CD14-positive monocyte (primary cell): ENCODE measurements at regions not wholly inside any gene's neighbourhood (a gene's known extent, or its start where the extent isn't known, plus 50 kb on each side); places are given as distances from the start of the nearest gene placed in this dataset.

ENCODE experiments used
- DNase-seq, 3 donors: peaks; one replicate each; pipeline ENCODE4 v3.0.0-alpha.2; 2011 to 2022
- H2AFZ ChIP-seq: 2 replicates; pipeline ENCODE4 v1.6.0; 2012; ENCODE audit warnings: mild to moderate bottlenecking, low read depth, low read length, inconsistent platforms; ENCODE audit not compliant: insufficient read depth, poor library complexity, severe bottlenecking
- H3K27ac ChIP-seq, 2 donors: 1 replicate in 1 of 2; 2 replicates in 1 of 2; pipeline ENCODE4 v1.5.1; 2012 to 2013; ENCODE audit warnings: low read length in 2 of 2, control low read depth in 1 of 2, inconsistent platforms in 1 of 2, low read depth in 1 of 2, mild to moderate bottlenecking in 1 of 2
- H3K27me3 ChIP-seq, 2 donors: one replicate each; pipeline versions ENCODE4 v1.6.0 to v1.6.1; 2011 to 2013; ENCODE audit warnings: low read length in 2 of 2; ENCODE audit not compliant: control insufficient read depth in 2 of 2, insufficient read depth in 2 of 2
- H3K36me3 ChIP-seq, 2 donors: replicated peaks in 1 of 2; 1 replicate in 1 of 2; 2 replicates in 1 of 2; pipeline versions ENCODE4 v1.5.1 to v1.6.1; 2012 to 2013; ENCODE audit warnings: low read length in 2 of 2, control low read depth in 1 of 2, inconsistent platforms in 1 of 2, mild to moderate bottlenecking in 1 of 2; ENCODE audit not compliant: insufficient read depth in 2 of 2, control insufficient read depth in 1 of 2
- H3K4me1 ChIP-seq, 2 donors: 1 replicate in 1 of 2; 2 replicates in 1 of 2; pipeline versions ENCODE4 v1.5.1 to v1.6.1; 2012 to 2013; ENCODE audit warnings: low read length in 2 of 2, control low read depth in 1 of 2, inconsistent platforms in 1 of 2, mild to moderate bottlenecking in 1 of 2, moderate library complexity in 1 of 2; ENCODE audit not compliant: insufficient read depth in 2 of 2, control insufficient read depth in 1 of 2
- H3K4me2 ChIP-seq: replicated peaks from 2 replicates; pipeline ENCODE3; 2012; ENCODE audit warnings: low read length, moderate library complexity, mild to moderate bottlenecking; ENCODE audit not compliant: poor library complexity, severe bottlenecking; ENCODE audit errors: extremely low read depth
- H3K4me3 ChIP-seq, 3 experiments: fragments of 200-600 bp in 1 of 3; sonication (generic) in 1 of 3; replicated peaks in 1 of 3; 1 replicate in 2 of 3; 2 replicates in 1 of 3; pipeline ENCODE4 v1.5.1; 2011 to 2013; ENCODE audit warnings: low read length in 3 of 3, mild to moderate bottlenecking in 3 of 3, control low read depth in 2 of 3, low read depth in 2 of 3, inconsistent platforms in 1 of 3, moderate library complexity in 1 of 3
- H3K79me2 ChIP-seq: 2 replicates; pipeline ENCODE4 v1.6.0; 2012; ENCODE audit warnings: mild to moderate bottlenecking, control low read depth, inconsistent platforms, low read length, moderate library complexity; ENCODE audit not compliant: insufficient read depth
- H3K9ac ChIP-seq: 2 replicates; pipeline ENCODE4 v1.6.0; 2017; ENCODE audit warnings: low read length, mild to moderate bottlenecking; ENCODE audit not compliant: insufficient read depth, poor library complexity, severe bottlenecking
- H3K9me3 ChIP-seq, 2 donors: replicated peaks in 1 of 2; 1 replicate in 1 of 2; 2 replicates in 1 of 2; pipeline versions ENCODE4 v1.5.1 to v1.6.1; 2012 to 2013; ENCODE audit warnings: low read length in 2 of 2, control low read depth in 1 of 2; ENCODE audit not compliant: control insufficient read depth in 1 of 2, insufficient read depth in 1 of 2
- H4K20me1 ChIP-seq: 2 replicates; pipeline ENCODE4 v1.6.0; 2012; ENCODE audit warnings: mild to moderate bottlenecking, low read length, control low read depth, moderate library complexity; ENCODE audit not compliant: insufficient read depth
- H3K27ac Mint-ChIP-seq, 7 donors: one replicate each; pipeline ENCODE4 v1.8.0; 2020; ENCODE audit warnings: mild to moderate bottlenecking in 7 of 7, mixed read lengths in 7 of 7, moderate library complexity in 6 of 7, inconsistent platforms in 2 of 7
- H3K27me3 Mint-ChIP-seq, 3 donors: one replicate each; pipeline ENCODE4 v1.8.0; 2021 to 2022; ENCODE audit warnings: low read depth in 3 of 3, mild to moderate bottlenecking in 3 of 3, mixed read lengths in 3 of 3, moderate library complexity in 3 of 3, inconsistent platforms in 1 of 3
- H3K36me3 Mint-ChIP-seq, 2 donors: one replicate each; pipeline ENCODE4 v1.8.0; 2020; ENCODE audit warnings: mixed read lengths in 2 of 2, inconsistent platforms in 1 of 2, mild to moderate bottlenecking in 1 of 2
- H3K4me1 Mint-ChIP-seq: one replicate; pipeline ENCODE4 v1.8.0; 2020; ENCODE audit warnings: mild to moderate bottlenecking, mixed read lengths
- H3K4me3 Mint-ChIP-seq, 2 donors: one replicate each; pipeline ENCODE4 v1.8.0; 2020; ENCODE audit warnings: mild to moderate bottlenecking in 2 of 2, mixed read lengths in 2 of 2, moderate library complexity in 1 of 2
- H3K9me3 Mint-ChIP-seq, 7 donors: one replicate each; pipeline ENCODE4 v1.8.0; 2020 to 2022; ENCODE audit warnings: mixed read lengths in 7 of 7, mild to moderate bottlenecking in 6 of 7, moderate library complexity in 6 of 7, inconsistent platforms in 2 of 7
- WGBS: methylation state at CpG from one replicate; pipeline ENCODE4 v1.1.5; 2013; ENCODE audit warnings: missing lambda C conversion rate; ENCODE audit not compliant: insufficient coverage; 5-methylcytosine and 5-hydroxymethylcytosine counted together
- intact Hi-C, 2 donors: fragments of 100-400 bp; cut with micrococcal nuclease; formaldehyde crosslinking; loops; one replicate each; pipeline versions ENCODE4 v1.15.0 to v1.15.1; 2023
- TF ChIP-seq, protein P1 (sequence below): fragments of 200-600 bp; IDR thresholded peaks from one replicate; pipeline ENCODE4 v1.8.0; 2022; ENCODE audit warnings: antibody characterized with exemption, mild to moderate bottlenecking

DNA sequence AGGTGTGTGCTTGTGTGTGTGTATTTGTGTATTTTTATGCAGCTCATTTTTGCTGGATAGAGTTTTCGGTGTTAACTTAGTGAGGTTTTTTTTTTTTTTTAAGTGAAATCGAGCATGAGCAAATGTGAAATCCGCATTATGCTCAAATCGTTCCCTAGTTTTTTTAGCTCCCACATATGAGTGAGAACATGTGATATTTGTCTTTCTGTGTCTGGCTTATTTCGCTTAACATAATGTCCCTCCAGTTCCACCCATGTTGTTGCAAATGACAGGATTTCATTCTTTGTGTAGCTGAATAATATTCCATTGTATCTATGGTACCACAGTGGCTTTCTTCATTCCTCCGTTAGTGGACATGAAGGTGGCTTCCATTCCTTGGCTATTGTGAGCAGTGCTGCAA is 1103.3 kb upstream of the EEF2KMT start:
- no peak for DNase-seq
- Mint-ChIP-seq H3K27ac (no peak overlapping the region), H3K4me1 (no peaks in the 10 kb centered on the region), H3K9me3 (peaks cover 0 to 3% (median 1%) of the 10 kb centered on the region in 7 donors), H3K27me3 (no peaks in the 10 kb centered on the region), H3K36me3 (no peaks in the 10 kb centered on the region), H3K4me3 (no peak overlapping the region)
- no peaks in the 10 kb centered on the region for H4K20me1 ChIP-seq
- H3K27me3 ChIP-seq: no peaks in the 10 kb centered on the region
- intact Hi-C loops: no loop called here
- no peaks in the 10 kb centered on the region for H3K4me1 ChIP-seq
- no CpG with 5 or more reads among the region's 6 CpGs for WGBS
- H3K4me2 ChIP-seq: no peak overlapping the region
- no peaks in the 10 kb centered on the region for H3K9me3 ChIP-seq
- no peak overlapping the region for H3K27ac ChIP-seq
- no peaks in the 10 kb centered on the region for H3K79me2 ChIP-seq
- TF ChIP-seq, protein P1, sequence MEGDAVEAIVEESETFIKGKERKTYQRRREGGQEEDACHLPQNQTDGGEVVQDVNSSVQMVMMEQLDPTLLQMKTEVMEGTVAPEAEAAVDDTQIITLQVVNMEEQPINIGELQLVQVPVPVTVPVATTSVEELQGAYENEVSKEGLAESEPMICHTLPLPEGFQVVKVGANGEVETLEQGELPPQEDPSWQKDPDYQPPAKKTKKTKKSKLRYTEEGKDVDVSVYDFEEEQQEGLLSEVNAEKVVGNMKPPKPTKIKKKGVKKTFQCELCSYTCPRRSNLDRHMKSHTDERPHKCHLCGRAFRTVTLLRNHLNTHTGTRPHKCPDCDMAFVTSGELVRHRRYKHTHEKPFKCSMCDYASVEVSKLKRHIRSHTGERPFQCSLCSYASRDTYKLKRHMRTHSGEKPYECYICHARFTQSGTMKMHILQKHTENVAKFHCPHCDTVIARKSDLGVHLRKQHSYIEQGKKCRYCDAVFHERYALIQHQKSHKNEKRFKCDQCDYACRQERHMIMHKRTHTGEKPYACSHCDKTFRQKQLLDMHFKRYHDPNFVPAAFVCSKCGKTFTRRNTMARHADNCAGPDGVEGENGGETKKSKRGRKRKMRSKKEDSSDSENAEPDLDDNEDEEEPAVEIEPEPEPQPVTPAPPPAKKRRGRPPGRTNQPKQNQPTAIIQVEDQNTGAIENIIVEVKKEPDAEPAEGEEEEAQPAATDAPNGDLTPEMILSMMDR: no peak
- H3K4me3 ChIP-seq: no peak overlapping the region
- H3K9ac ChIP-seq: no peak overlapping the region
- H2AFZ ChIP-seq: no peak overlapping the region
- no peaks in the 10 kb centered on the region for H3K36me3 ChIP-seq

GRCh38 chr16:6200271-6200670 is 1102.7 kb upstream of the EEF2KMT start:
- H3K9me3 Mint-ChIP-seq: peaks cover 0 to 5% (median 3%) of the 10 kb centered on the region in 7 donors
- no peak overlapping the region for H3K4me2 ChIP-seq
- intact Hi-C loops: no loop called here
- H3K4me3 Mint-ChIP-seq: no peak overlapping the region
- no peaks in the 10 kb centered on the region for H3K79me2 ChIP-seq
- H3K27ac ChIP-seq: no peak overlapping the region
- H3K27ac Mint-ChIP-seq: no peak overlapping the region
- H3K9me3 ChIP-seq: peaks cover 0 to 3% of the 10 kb centered on the region in 2 donors
- no peaks in the 10 kb centered on the region for H3K27me3 Mint-ChIP-seq
- H3K36me3 Mint-ChIP-seq: no peaks in the 10 kb centered on the region
- no peaks in the 10 kb centered on the region for H3K36me3 ChIP-seq
- TF ChIP-seq, protein P1: no peak
- 100% methylated on average over 1 of the region's 6 CpGs for WGBS
- no peaks in the 10 kb centered on the region for H3K27me3 ChIP-seq
- no peak overlapping the region for H3K9ac ChIP-seq
- H3K4me1 Mint-ChIP-seq: no peaks in the 10 kb centered on the region
- H3K4me1 ChIP-seq: no peaks in the 10 kb centered on the region
- H4K20me1 ChIP-seq: no peaks in the 10 kb centered on the region
- no peak overlapping the region for H3K4me3 ChIP-seq
- H2AFZ ChIP-seq: no peak overlapping the region
- no peak for DNase-seq
